Stimulated activated CD4-positive, alpha-beta T cell treated with anti-CD3 and anti-CD28 coated beads, Interleukin-1b, Interleukin-23, amount 100 ng/mL, for 48 hours (primary cell): ENCODE measurements at regions not wholly inside any gene's neighbourhood (a gene's known extent, or its start where the extent isn't known, plus 50 kb on each side); places are given as distances from the start of the nearest gene placed in this dataset.
"Not testable (repeated sequence)": the region's sequence is repeated elsewhere in the genome, so short reads cannot be mapped to it uniquely, and the experiment has no call there.

Experiments used
- DNase-seq: peaks from one replicate; pipeline ENCODE4 v3.0.0-alpha.2; 2020

- DNase-seq, result no peak
These were observed 375.9 kb downstream of the NXPH1 start for GRCh38 chr7:8809320-8809719.

DNA sequence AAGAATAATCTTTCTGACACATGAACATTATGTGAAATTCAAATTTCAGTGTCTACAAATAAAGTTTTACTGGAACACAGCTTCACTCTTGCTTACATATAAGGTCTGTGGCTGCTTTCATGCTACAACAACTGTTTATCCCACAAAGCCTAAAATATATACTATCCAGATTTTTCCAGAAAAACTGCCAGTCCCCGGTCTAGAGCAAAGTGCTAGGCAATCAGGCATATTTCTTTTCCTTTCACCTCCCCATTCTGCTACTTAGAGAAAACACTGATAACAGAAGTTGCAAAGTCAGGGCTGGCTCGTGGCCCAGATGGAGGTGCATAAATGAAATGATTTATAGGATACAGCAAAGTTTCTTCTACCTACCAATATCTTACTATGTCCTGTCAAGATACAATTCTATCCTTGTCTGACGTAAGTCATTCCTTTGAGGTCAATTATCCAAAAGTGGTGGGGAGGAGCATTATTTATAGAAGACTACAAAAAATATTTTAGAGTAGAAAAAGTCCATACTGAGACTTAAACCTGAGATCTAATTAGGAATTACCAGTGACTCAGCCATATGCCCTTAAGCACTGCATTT lies 384.1 kb downstream of the NXPH1 start:
- DNase-seq, result no peak

DNA sequence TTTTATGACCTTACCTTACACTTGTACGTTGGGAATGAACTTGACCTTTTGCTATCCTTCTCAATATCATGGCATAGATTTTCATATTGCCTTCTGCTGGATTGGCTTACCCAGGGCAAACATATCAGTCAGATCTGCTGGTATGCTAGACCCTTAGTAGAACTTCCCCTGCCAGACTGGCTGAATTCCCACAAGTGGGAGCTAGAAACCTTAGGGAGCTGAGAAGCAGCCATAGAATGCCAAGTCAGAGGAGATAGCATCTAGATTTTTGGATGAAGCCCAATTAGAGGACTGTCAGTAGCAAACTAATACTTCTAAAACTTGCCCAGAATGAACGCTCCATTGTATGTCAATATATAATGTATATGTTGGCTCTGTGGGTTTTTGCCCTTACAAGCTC lies 385.0 kb downstream of the NXPH1 start:
- no peak for DNase-seq

DNA sequence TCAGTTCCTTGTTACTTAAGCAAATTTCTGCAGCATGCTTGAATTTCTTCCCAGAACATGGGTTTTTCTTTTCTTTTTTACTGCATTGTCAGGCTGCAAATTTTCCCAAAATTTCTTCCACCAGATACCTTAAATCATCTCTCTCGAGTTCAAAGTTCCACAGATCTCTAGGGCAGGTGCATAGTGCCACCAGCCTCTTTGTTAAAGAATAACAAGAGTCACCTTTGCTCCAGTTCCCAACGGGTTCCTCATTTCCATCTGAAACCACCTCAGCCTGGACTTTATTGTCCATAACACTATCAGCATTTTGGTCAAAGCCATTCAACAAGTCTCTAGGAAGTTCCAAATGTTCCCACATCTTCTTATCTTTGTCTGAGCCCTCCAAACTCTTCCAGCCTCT lies 389.2 kb downstream of the NXPH1 start:
- no peak for DNase-seq

GRCh38 chr7:8823486-8823885 lies 390.1 kb downstream of the NXPH1 start:
- no peak for DNase-seq

- DNase-seq, result no peak
These were observed 393.9 kb downstream of the NXPH1 start for GRCh38 chr7:8827329-8827728.

DNA sequence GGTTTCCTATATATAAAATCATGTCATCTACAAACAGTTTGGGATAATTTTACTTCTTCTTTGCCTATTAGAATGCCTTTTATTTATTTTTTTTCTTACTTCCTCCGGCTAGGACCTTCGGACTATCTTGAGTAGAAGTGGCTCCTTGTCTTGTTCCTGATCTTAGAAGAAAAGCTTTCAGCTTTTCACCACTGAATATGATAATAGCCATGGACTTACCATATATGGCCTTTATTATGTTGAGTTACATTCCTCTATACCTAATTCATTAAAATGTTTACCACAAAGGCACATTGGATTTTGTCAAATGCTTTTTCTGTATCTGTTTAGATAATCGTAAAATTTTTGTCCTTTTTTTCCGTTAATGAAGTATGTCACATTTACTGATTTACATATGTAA lies 395.7 kb downstream of the NXPH1 start:
- DNase-seq, result no peak

DNA sequence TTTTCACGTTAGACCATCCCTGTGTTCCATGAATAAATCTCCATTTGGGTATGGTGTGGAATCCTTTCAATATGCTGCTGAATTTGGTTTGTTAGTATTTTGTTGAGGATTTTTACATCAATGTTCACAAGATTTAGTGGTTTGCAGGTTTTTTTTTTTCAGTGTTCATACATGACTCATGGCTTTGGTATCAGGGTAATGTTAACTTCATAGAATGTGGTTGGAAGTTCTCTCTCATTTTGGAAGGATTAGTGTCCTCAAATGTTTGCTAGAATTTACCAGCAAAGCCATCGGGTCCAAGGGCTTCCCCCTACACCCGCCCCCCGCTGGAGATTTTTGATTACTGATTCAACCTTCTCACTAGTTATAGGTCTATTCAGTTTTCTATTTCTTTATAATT lies 398.0 kb downstream of the NXPH1 start:
- no peak for DNase-seq

DNA sequence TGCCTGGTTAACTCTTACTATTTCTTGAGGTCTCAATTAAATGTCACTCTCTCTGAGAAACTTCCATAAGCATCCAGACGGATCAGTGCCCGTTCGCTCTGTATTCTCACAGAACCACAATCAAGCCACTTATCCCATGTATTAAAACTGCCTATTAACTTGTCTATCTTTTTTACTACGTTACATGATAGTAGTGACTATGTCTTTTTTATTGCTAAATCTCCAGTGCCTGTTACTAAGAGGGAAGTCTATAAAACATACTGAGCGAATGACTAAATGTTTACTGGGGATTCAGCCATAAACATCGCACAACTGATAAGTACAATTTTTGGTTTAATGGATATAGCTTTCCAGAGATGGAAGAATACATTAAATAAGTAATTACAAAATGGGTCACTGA lies 399.9 kb downstream of the NXPH1 start:
- no peak for DNase-seq

- DNase-seq, result no peak
These were observed 407.8 kb downstream of the NXPH1 start for GRCh38 chr7:8841171-8841570.

DNA sequence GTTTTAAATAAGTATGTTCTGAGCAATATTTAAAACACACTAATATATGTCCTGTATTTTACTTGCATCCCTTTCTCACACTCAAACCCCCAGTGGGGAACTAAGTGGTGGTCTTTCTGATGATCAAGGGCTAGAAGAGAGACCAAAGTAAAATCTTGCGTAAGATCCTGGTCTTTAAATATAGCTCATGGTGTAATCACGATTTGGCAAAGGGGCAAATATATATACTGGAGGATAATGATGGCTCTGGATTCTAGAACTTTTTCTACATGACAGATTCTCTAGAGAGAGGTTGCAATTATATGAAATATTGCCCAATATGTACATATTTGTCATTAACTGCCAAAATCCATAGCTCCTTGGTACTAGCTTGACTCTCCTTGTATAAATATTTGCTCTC lies 438.3 kb downstream of the NXPH1 start:
- DNase-seq, result no peak

GRCh38 chr7:8881916-8882315 lies 448.5 kb downstream of the NXPH1 start:
- no peak for DNase-seq

DNA sequence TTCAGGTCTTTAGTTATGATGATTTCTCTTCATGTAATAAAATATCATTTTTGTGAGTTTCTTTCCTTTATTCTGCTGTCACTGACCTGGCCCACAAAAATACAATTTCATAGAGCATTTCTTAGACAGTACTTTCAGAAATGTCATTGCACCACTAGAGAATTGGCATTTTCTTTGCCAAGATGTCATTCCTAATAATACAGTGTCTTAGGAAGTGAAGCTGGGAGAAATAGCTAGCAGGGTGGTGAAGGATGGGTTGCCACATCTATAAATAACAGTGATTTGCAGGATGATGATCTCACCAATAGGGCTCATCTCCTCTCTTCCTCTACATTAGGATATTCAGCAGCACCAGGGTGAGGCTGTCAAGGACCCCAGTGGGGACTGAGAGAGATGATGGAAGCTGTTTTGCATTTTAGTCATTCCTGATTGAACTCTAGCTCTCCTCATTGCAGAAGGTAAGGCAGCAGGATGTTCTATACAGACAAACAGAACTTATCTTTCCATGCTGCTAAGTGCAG lies 452.1 kb downstream of the NXPH1 start:
- no peak for DNase-seq

DNA sequence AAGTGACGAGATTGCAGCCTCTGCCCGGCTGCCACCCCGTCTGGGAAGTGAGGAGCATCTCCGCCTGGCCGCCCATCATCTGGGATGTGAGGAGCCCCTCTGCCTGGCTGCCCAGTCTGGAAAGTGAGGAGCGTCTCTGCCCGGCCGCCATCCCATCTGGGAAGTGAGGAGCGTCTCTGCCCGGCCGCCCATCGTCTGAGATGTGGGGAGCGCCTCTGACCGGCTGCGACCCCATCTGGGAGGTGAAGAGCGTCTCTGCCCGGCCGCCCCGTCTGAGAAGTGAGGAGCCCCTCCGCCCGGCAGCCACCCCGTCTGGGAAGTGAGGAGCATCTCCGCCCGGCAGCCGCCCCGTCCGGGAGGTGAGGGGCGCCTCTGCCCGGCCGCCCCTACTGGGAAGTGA lies 456.9 kb downstream of the NXPH1 start:
- DNase-seq, result not testable (repeated sequence)

- DNase-seq, result no peak
These were observed 460.4 kb downstream of the NXPH1 start for GRCh38 chr7:8893775-8894174.

GRCh38 chr7:8906396-8907075 lies 473.1 kb downstream of the NXPH1 start:
- no peak for DNase-seq

DNA sequence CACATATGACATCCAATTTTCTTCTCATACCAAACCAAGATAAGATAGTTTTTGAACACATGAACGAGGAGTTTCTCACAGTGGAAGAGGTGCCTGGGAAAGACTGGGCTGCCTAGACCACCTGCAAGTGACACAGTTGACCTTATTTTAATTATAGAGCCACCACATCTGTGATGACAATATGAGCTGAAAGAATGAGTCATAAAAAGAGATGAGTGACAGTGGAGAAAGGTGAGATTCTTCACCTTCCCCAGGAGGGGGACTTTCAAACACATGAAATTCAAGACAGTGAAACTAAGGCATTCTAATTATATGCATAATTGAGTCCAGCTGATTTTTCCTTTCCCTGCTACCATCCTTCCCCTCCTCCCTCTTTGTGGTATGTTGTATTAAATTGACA lies 475.5 kb downstream of the NXPH1 start:
- DNase-seq, result no peak

DNA sequence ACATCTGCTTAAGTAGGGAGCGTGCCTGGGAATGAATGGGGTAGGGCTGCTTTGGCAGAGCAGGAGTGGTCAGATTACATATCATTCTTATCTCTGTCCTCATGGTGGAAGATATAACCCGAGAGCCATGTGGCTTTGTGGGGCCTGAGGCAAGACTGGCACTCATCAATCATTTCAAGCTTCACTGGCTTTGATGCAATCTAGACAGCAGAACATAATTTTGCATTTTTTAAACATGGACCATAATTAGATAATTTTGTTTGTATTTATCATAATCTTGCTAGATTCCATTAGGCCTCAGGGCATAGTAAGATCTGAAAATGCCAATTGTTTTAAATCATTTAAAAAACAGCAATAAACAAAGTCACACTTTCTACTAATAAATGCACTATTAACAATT lies 480.3 kb downstream of the NXPH1 start:
- DNase-seq, result no peak

DNA sequence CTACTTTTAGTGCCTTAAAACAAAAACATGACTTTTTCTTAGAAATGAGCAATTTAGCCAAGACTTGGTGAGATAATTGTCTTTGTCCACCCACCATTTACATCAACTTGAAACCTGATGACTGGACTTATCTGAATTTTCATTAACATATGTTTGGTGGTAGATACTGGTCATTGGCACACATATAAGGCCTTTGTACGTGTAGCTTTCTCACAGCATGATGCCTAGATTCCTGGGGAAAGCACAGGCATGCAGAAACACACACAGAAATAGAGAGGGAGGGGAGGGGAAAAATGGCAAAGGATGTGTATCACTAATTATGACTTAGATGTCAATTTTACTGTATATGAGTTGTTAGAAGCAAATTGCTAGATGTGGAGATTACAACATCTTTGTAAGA lies 488.4 kb downstream of the NXPH1 start:
- DNase-seq, result no peak

GRCh38 chr7:8922726-8923125 lies 489.3 kb downstream of the NXPH1 start:
- DNase-seq, result no peak

DNA sequence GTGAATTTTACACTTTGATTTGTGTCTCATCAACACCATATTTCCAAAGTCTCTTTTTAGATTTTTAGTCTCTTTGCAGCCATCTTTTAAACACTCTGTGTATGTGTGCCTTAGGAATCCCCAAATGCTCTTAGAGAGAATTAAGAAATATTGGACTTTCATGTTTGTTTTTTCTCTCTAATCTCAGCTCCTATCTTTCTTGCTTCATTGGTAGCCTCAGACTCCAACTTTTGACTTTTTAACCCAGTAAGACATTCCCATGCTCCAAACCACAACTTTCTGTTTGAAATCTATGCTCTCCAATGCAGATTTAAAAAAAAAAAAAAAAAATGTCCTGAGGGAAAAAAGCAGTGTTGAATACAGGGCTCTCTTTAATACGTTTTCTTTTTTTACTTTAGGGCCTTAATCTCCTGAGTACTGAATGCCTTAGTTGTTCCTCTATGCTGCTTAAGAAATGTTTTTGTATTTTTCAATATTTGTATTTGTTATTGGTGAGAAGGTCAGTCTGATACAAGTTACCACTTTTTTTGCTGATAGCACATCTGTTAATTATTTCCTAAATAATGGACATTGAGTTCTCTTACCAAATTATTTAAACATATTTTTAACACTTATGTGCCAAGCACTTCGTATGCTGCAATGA lies 489.9 kb downstream of the NXPH1 start:
- DNase-seq, result no peak

GRCh38 chr7:8931906-8932646 lies 498.7 kb downstream of the NXPH1 start:
- DNase-seq, result no peak

DNA sequence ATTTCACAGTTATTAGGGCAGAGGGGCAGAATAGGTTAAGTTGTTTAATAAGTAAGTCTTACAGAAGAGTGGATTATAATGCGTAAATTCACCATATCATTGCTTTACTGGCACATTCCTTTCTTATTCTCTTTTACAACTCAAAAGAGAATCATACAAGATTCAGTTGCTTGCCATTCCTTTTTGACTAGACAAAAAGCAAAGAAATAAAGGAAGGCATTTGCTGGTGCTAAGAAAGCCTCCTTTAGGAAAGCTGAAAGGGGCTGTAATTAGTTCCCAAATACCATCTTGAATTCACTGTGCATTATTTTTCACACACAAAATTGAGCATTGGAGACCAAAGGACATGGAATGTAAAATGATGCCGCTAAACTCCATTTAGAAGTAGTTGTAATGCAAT lies 499.3 kb downstream of the NXPH1 start:
- no peak for DNase-seq

- DNase-seq, result no peak
These were observed 503.8 kb downstream of the NXPH1 start for GRCh38 chr7:8937204-8937603.
